ENCODE measurements at regions not wholly inside any gene's neighbourhood (a gene's known extent, or its start where the extent isn't known, plus 50 kb on each side); places are given as distances from the start of the nearest gene placed in this dataset.

- Mint-ChIP-seq H3K36me3 (ENCODE audit: low read depth) (no peaks in the 10 kb centered on the region), H3K27ac (no peak overlapping the region), H3K27me3 (peaks cover 2% of the 10 kb centered on the region), H3K4me1 (no peaks in the 10 kb centered on the region), H3K4me3 (no peak overlapping the region), H3K9me3 (no peaks in the 10 kb centered on the region)
- no peak for ATAC-seq (ENCODE audit: low read depth)
- ChIA-PET POLR2A (no interaction called here), CTCF (no interaction called here)
- TF ChIP-seq, protein P1, sequence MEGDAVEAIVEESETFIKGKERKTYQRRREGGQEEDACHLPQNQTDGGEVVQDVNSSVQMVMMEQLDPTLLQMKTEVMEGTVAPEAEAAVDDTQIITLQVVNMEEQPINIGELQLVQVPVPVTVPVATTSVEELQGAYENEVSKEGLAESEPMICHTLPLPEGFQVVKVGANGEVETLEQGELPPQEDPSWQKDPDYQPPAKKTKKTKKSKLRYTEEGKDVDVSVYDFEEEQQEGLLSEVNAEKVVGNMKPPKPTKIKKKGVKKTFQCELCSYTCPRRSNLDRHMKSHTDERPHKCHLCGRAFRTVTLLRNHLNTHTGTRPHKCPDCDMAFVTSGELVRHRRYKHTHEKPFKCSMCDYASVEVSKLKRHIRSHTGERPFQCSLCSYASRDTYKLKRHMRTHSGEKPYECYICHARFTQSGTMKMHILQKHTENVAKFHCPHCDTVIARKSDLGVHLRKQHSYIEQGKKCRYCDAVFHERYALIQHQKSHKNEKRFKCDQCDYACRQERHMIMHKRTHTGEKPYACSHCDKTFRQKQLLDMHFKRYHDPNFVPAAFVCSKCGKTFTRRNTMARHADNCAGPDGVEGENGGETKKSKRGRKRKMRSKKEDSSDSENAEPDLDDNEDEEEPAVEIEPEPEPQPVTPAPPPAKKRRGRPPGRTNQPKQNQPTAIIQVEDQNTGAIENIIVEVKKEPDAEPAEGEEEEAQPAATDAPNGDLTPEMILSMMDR (IDR thresholded peaks at IDR 0.05): no peak
- intact Hi-C loops (cut with micrococcal nuclease): no loop called here
- DNase-seq: no peak
Measured at GRCh38 chr6:144912474-144912873, 627.3 kb downstream of the UTRN start.

- H3K27me3 Mint-ChIP-seq: peaks cover 2% of the 10 kb centered on the region
- POLR2A ChIA-PET: no interaction called here
Measured at GRCh38 chr6:144918073-144918472, 632.9 kb downstream of the UTRN start.

GRCh38 chr6:144919560-144919959 is 634.4 kb downstream of the UTRN start:
- H3K36me3 Mint-ChIP-seq (ENCODE audit: low read depth): no peaks in the 10 kb centered on the region
- no peaks in the 10 kb centered on the region for H3K9me3 Mint-ChIP-seq
- POLR2A ChIA-PET: no interaction called here
- TF ChIP-seq, protein P1 (IDR thresholded peaks at IDR 0.05): no peak
- CTCF ChIA-PET: no interaction called here
- no peak overlapping the region for H3K4me3 Mint-ChIP-seq
- DNase-seq: no peak
- intact Hi-C loops (cut with micrococcal nuclease): no loop called here
- peaks cover 2% of the 10 kb centered on the region for H3K27me3 Mint-ChIP-seq
- H3K4me1 Mint-ChIP-seq: no peaks in the 10 kb centered on the region
- no peak for ATAC-seq (ENCODE audit: low read depth)
- H3K27ac Mint-ChIP-seq: no peak overlapping the region

More at GRCh38 chr6:144918073-144918472, 632.9 kb downstream of the UTRN start:
- no peak for ATAC-seq (ENCODE audit: low read depth)
- no peak overlapping the region for H3K27ac Mint-ChIP-seq
- H3K4me1 Mint-ChIP-seq: no peaks in the 10 kb centered on the region
- CTCF ChIA-PET: no interaction called here
- DNase-seq: no peak
- no peaks in the 10 kb centered on the region for H3K36me3 Mint-ChIP-seq (ENCODE audit: low read depth)
- no peaks in the 10 kb centered on the region for H3K9me3 Mint-ChIP-seq
- intact Hi-C loops (cut with micrococcal nuclease): no loop called here
- no peak overlapping the region for H3K4me3 Mint-ChIP-seq
- TF ChIP-seq, protein P1 (IDR thresholded peaks at IDR 0.05): no peak

- Mint-ChIP-seq H3K27me3 (peaks cover 2% of the 10 kb centered on the region), H3K4me3 (no peak overlapping the region), H3K36me3 (ENCODE audit: low read depth) (no peaks in the 10 kb centered on the region), H3K27ac (no peak overlapping the region), H3K4me1 (no peaks in the 10 kb centered on the region), H3K9me3 (no peaks in the 10 kb centered on the region)
- ChIA-PET POLR2A (no interaction called here), CTCF (no interaction called here)
- ATAC-seq (ENCODE audit: low read depth) (no peak), DNase-seq (no peak)
- intact Hi-C loops (cut with micrococcal nuclease): no loop called here
- TF ChIP-seq, protein P1 (IDR thresholded peaks at IDR 0.05): no peak
Measured at GRCh38 chr6:144920391-144920961, 635.3 kb downstream of the UTRN start.

DNA sequence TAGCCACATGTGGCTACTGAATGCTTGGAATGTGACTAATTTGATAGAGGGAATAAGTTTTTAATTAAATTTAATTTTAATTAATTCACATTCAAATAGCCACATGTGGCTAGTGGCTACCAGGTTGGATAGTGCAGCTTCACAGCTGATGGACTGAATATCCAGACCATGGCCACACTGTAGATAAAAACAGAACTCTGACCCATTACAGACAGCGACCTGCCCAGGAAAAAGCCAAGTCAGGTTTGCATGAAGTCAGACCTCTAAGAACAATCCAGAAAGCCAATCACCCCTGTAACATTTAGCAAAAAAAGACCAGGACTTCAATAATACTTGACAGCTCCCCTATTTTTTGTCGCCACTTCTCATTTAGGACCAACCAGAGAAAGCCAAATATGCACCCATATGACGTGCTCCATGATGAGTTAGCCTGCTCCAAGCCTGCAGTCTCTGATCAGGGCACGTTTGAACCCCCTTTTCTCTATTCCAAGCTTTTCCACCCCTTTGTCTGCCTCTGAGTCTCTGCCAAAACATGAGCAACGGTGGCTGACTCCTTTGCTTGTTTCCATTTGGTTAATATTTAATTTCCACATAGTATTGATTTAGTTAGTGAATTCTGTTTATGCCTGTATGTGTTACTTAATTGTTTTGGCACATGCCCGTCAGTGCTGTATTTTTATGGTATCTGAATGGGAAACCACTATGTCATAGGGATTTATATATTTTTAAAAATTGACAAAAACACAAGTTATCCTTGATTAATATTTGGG is 636.3 kb downstream of the UTRN start:
- no peaks in the 10 kb centered on the region for H3K36me3 Mint-ChIP-seq (ENCODE audit: low read depth)
- TF ChIP-seq, protein P1 (IDR thresholded peaks at IDR 0.05): no peak
- intact Hi-C loops (cut with micrococcal nuclease): no loop called here
- H3K27ac Mint-ChIP-seq: no peak overlapping the region
- DNase-seq (no peak), ATAC-seq (ENCODE audit: low read depth) (no peak)
- CTCF ChIA-PET: no interaction called here
- H3K4me3 Mint-ChIP-seq: no peak overlapping the region
- POLR2A ChIA-PET: no interaction called here
- no peaks in the 10 kb centered on the region for H3K27me3 Mint-ChIP-seq
- no peaks in the 10 kb centered on the region for H3K9me3 Mint-ChIP-seq
- no peaks in the 10 kb centered on the region for H3K4me1 Mint-ChIP-seq
